Keratinocyte (primary cell): ENCODE measurements at regions not wholly inside any gene's neighbourhood (a gene's known extent, or its start where the extent isn't known, plus 50 kb on each side); places are given as distances from the start of the nearest gene placed in this dataset.

Experiments
- EZH2 ChIP-seq: IDR thresholded peaks from one replicate; pipeline ENCODE4 v1.6.1; 2012; ENCODE audit warnings: inconsistent platforms, mild to moderate bottlenecking, low read length, moderate library complexity
- TF ChIP-seq, protein P1 (sequence below), 3 experiments: IDR thresholded peaks in 1 of 3; conservative IDR thresholded peaks in 1 of 3; optimal IDR thresholded peaks in 1 of 3; 2 replicates in 2 of 3; 3 replicates in 1 of 3; pipeline versions ENCODE3 to v1.5.1; 2011; ENCODE audit warnings: low read length in 3 of 3, mild to moderate bottlenecking in 3 of 3, moderate library complexity in 2 of 3, control low read depth in 1 of 3, inconsistent platforms in 1 of 3; ENCODE audit not compliant: insufficient read depth in 2 of 3; ENCODE audit errors: extremely low read depth in 1 of 3

DNA sequence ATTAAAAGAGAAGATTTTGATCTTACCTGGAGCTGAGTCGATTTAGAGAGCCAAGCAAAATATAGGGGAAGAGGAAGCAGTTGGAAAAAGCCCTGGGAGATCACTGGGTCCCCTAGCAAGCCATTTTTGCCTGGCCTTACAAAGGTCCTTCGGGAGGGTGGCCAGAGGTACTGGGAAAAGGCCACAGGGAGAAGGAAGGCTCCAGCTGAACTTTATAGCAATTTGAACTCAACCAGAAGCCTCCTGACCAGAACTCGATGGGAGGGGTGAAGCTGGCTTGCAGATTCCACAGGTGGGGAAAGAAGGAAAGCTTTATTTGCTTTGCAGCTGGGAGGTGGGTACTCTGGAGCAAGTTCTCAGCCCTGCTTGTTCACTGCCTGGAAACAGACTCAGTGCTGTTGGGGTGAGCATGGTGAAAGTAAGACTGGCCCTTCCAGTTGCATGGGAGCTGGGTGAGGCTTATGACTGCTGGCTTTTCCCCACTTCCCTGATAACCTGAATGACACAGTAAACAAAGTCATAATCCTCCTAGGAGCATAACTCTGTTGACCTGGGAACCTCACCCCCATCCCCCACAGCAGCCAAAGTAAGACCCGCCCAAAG is 855.8 kb downstream of the FSCB start:
- TF ChIP-seq, protein P1, sequence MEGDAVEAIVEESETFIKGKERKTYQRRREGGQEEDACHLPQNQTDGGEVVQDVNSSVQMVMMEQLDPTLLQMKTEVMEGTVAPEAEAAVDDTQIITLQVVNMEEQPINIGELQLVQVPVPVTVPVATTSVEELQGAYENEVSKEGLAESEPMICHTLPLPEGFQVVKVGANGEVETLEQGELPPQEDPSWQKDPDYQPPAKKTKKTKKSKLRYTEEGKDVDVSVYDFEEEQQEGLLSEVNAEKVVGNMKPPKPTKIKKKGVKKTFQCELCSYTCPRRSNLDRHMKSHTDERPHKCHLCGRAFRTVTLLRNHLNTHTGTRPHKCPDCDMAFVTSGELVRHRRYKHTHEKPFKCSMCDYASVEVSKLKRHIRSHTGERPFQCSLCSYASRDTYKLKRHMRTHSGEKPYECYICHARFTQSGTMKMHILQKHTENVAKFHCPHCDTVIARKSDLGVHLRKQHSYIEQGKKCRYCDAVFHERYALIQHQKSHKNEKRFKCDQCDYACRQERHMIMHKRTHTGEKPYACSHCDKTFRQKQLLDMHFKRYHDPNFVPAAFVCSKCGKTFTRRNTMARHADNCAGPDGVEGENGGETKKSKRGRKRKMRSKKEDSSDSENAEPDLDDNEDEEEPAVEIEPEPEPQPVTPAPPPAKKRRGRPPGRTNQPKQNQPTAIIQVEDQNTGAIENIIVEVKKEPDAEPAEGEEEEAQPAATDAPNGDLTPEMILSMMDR (optimal IDR thresholded peaks at IDR 0.05 in 1 of 3, IDR thresholded peaks at IDR 0.05 in 1 of 3, conservative IDR thresholded peaks at IDR 0.05 in 1 of 3; ENCODE audit: extremely low read depth in 1 of 3, insufficient read depth in 2 of 3, low read length in 3 of 3), result no peak
- no peak for TF ChIP-seq EZH2
